Neural progenitor cell (in vitro differentiated cells): ENCODE measurements at regions not wholly inside any gene's neighbourhood (a gene's known extent, or its start where the extent isn't known, plus 50 kb on each side); places are given as distances from the start of the nearest gene placed in this dataset.

Experiments used
- DNase-seq: peaks from one replicate; pipeline ENCODE4 v3.0.0-alpha.2; 2016; ENCODE audit warnings: low spot score
- H2AFZ ChIP-seq: fragments of 200-600 bp; sonication (generic); replicated peaks from 2 replicates; pipeline ENCODE4 v1.6.1; 2016; ENCODE audit warnings: antibody characterized with exemption
- H3F3A ChIP-seq: fragments of 200-600 bp; sonication (generic); 2 replicates; pipeline ENCODE4 v1.6.1; 2016; ENCODE audit warnings: antibody characterized with exemption, low read depth
- H3K27ac ChIP-seq: fragments of 200-600 bp; sonication (generic); 2 replicates; pipeline ENCODE4 v1.5.1; 2016; ENCODE audit warnings: mild to moderate bottlenecking
- H3K27me3 ChIP-seq: fragments of 200-600 bp; sonication (generic); 2 replicates; pipeline ENCODE4 v1.6.1; 2016; ENCODE audit warnings: mild to moderate bottlenecking, moderate library complexity
- H3K36me3 ChIP-seq: fragments of 200-600 bp; sonication (generic); 2 replicates; pipeline ENCODE4 v1.5.1; 2016
- H3K4me1 ChIP-seq: fragments of 200-600 bp; sonication (generic); 2 replicates; pipeline ENCODE4 v1.6.1; 2016; ENCODE audit warnings: mixed run types
- H3K4me2 ChIP-seq: fragments of 200-600 bp; sonication (generic); 2 replicates; pipeline ENCODE4 v1.6.1; 2016
- H3K4me3 ChIP-seq: fragments of 200-600 bp; sonication (generic); 2 replicates; pipeline ENCODE4 v1.5.1; 2016
- H3K79me2 ChIP-seq: fragments of 200-600 bp; sonication (generic); 2 replicates; pipeline ENCODE4 v1.6.1; 2016; ENCODE audit warnings: low read depth
- H3K9ac ChIP-seq: fragments of 200-600 bp; sonication (generic); 2 replicates; pipeline ENCODE4 v1.6.1; 2016
- H3K9me3 ChIP-seq: fragments of 200-600 bp; sonication (generic); 2 replicates; pipeline ENCODE4 v1.5.1; 2016; ENCODE audit warnings: low read depth
- H4K20me1 ChIP-seq: fragments of 200-600 bp; sonication (generic); 2 replicates; pipeline ENCODE4 v1.6.1; 2016; ENCODE audit warnings: low read depth
- H3K27ac Mint-ChIP-seq: 3 replicates; pipeline ENCODE4 v1.8.0; 2021; ENCODE audit warnings: mixed read lengths
- H3K27me3 Mint-ChIP-seq: 2 replicates; pipeline ENCODE4 v1.8.0; 2022; ENCODE audit warnings: low read depth, mild to moderate bottlenecking, inconsistent platforms, moderate library complexity, mixed read lengths; ENCODE audit not compliant: insufficient read depth
- H3K36me3 Mint-ChIP-seq: 3 replicates; pipeline ENCODE4 v1.8.0; 2021; ENCODE audit warnings: mixed read lengths
- H3K4me1 Mint-ChIP-seq: 3 replicates; pipeline ENCODE4 v1.8.0; 2021; ENCODE audit warnings: mixed read lengths
- H3K4me3 Mint-ChIP-seq: 3 replicates; pipeline ENCODE4 v1.8.0; 2021; ENCODE audit warnings: mild to moderate bottlenecking, moderate library complexity, mixed read lengths
- H3K9me3 Mint-ChIP-seq: 3 replicates; pipeline ENCODE4 v1.8.0; 2020; ENCODE audit warnings: mixed read lengths
- CTCF ChIP-seq: fragments of 200-600 bp; sonication (generic); IDR thresholded peaks from 2 replicates; pipeline ENCODE4 v1.5.1; 2017; ENCODE audit warnings: antibody characterized with exemption, mild to moderate bottlenecking
- EZH2 ChIP-seq: fragments of 200-600 bp; sonication (generic); IDR thresholded peaks from 2 replicates; pipeline ENCODE4 v1.6.1; 2017; ENCODE audit warnings: antibody characterized with exemption, mild to moderate bottlenecking, moderate library complexity
- EZH2phosphoT487 ChIP-seq: fragments of 200-600 bp; sonication (generic); IDR thresholded peaks from 2 replicates; pipeline ENCODE4 v1.6.1; 2017; ENCODE audit warnings: antibody characterized with exemption

- Histone ChIP-seq H3K36me3 (no peaks in the 10 kb centered on the region), H3K9me3 (no peaks in the 10 kb centered on the region), H3K27me3 (no peaks in the 10 kb centered on the region), H3K4me2 (no peak overlapping the region), H3K27ac (no peak overlapping the region), H3K4me1 (no peaks in the 10 kb centered on the region), H3K79me2 (no peaks in the 10 kb centered on the region), H3F3A (no peaks in the 10 kb centered on the region), H2AFZ (no peak overlapping the region), H3K4me3 (no peak overlapping the region), H3K9ac (no peak overlapping the region), H4K20me1 (no peaks in the 10 kb centered on the region)
- H3K27ac Mint-ChIP-seq, result no peak overlapping the region
- no peaks in the 10 kb centered on the region for H3K36me3 Mint-ChIP-seq
- peaks cover 2% of the 10 kb centered on the region for H3K27me3 Mint-ChIP-seq
- no peaks in the 10 kb centered on the region for H3K9me3 Mint-ChIP-seq
- TF ChIP-seq EZH2 (no peak), EZH2phosphoT487 (no peak), CTCF (no peak)
- H3K4me3 Mint-ChIP-seq, result no peak overlapping the region
- no peak for DNase-seq
- peaks cover 9% of the 10 kb centered on the region for H3K4me1 Mint-ChIP-seq
Observed at GRCh38 chr2:76160670-76161069, 450.0 kb upstream of the GCFC2 start.

- H3K4me3 Mint-ChIP-seq, result no peak overlapping the region
- peaks cover 2% of the 10 kb centered on the region for H3K27me3 Mint-ChIP-seq
- no peaks in the 10 kb centered on the region for H3K79me2 ChIP-seq
- no peaks in the 10 kb centered on the region for H4K20me1 ChIP-seq
- no peak for DNase-seq
- peak overlapping the region; percentile 70 for H2AFZ ChIP-seq
- H3K36me3 ChIP-seq, result no peaks in the 10 kb centered on the region
- no peak overlapping the region for H3K27ac Mint-ChIP-seq
- no peaks in the 10 kb centered on the region for H3F3A ChIP-seq
- H3K9me3 ChIP-seq, result no peaks in the 10 kb centered on the region
- H3K4me1 ChIP-seq, result no peaks in the 10 kb centered on the region
- no peak overlapping the region for H3K4me3 ChIP-seq
- TF ChIP-seq EZH2 (no peak), CTCF (no peak), EZH2phosphoT487 (no peak)
- no peaks in the 10 kb centered on the region for H3K9me3 Mint-ChIP-seq
- no peak overlapping the region for H3K27ac ChIP-seq
- H3K36me3 Mint-ChIP-seq, result no peaks in the 10 kb centered on the region
- H3K4me1 Mint-ChIP-seq, result peaks cover 9% of the 10 kb centered on the region
- no peak overlapping the region for H3K4me2 ChIP-seq
- H3K27me3 ChIP-seq, result no peaks in the 10 kb centered on the region
- H3K9ac ChIP-seq, result no peak overlapping the region
Observed at GRCh38 chr2:76159042-76159648, 448.4 kb upstream of the GCFC2 start.

GRCh38 chr2:76157531-76157930 is 446.8 kb upstream of the GCFC2 start:
- peaks cover 2% of the 10 kb centered on the region for H3K27me3 Mint-ChIP-seq
- H3K4me1 ChIP-seq, result no peaks in the 10 kb centered on the region
- no peaks in the 10 kb centered on the region for H3F3A ChIP-seq
- H3K27me3 ChIP-seq, result no peaks in the 10 kb centered on the region
- no peak overlapping the region for H3K9ac ChIP-seq
- TF ChIP-seq EZH2phosphoT487, result no peak
- no peak for TF ChIP-seq CTCF
- no peak for TF ChIP-seq EZH2
- H3K4me3 ChIP-seq, result no peak overlapping the region
- H3K9me3 Mint-ChIP-seq, result no peaks in the 10 kb centered on the region
- no peak overlapping the region for H3K4me2 ChIP-seq
- no peak overlapping the region for H3K4me3 Mint-ChIP-seq
- H3K36me3 ChIP-seq, result no peaks in the 10 kb centered on the region
- H3K9me3 ChIP-seq, result no peaks in the 10 kb centered on the region
- no peaks in the 10 kb centered on the region for H3K36me3 Mint-ChIP-seq
- DNase-seq, result no peak
- H3K4me1 Mint-ChIP-seq, result peaks cover 9% of the 10 kb centered on the region
- H3K27ac ChIP-seq, result no peak overlapping the region
- H2AFZ ChIP-seq, result no peak overlapping the region
- H4K20me1 ChIP-seq, result no peaks in the 10 kb centered on the region
- no peak overlapping the region for H3K27ac Mint-ChIP-seq
- H3K79me2 ChIP-seq, result no peaks in the 10 kb centered on the region
